Activated CD4-positive, alpha-beta T cell treated with anti-CD3 and anti-CD28 coated beads for 36 hours (primary cell): ENCODE measurements at regions not wholly inside any gene's neighbourhood (a gene's known extent, or its start where the extent isn't known, plus 50 kb on each side); places are given as distances from the start of the nearest gene placed in this dataset.

ENCODE experiments used
- ATAC-seq: fragments of 200-7000 bp; cut with Tn5 transposase; one replicate; pipeline ENCODE4 v1.10.0; 2021; ENCODE audit warnings: mild to moderate bottlenecking, moderate library complexity
- CTCF ChIA-PET: fragments of 350-600 bp; sonication (Branson Sonifier 250); formaldehyde crosslinking; loops from one replicate; lab custom pipeline; 2021; ENCODE audit warnings: antibody characterized with exemption; lab: Charles Lee
- POLR2A ChIA-PET: fragments of 350-600 bp; sonication (Branson Sonifier 250); formaldehyde crosslinking; loops from one replicate; lab custom pipeline; 2021; ENCODE audit warnings: antibody characterized with exemption, inconsistent platforms; lab: Charles Lee
- DNase-seq: peaks from one replicate; pipeline ENCODE4 v3.0.0-alpha.2; 2020
- H3K27ac Mint-ChIP-seq: one replicate; pipeline ENCODE4 v1.8.0; 2021; ENCODE audit warnings: mixed read lengths
- H3K27me3 Mint-ChIP-seq: one replicate; pipeline ENCODE4 v1.8.0; 2021; ENCODE audit warnings: mixed read lengths
- H3K36me3 Mint-ChIP-seq: one replicate; pipeline ENCODE4 v1.8.0; 2021; ENCODE audit warnings: low read depth, mixed read lengths
- H3K4me1 Mint-ChIP-seq: one replicate; pipeline ENCODE4 v1.8.0; 2021; ENCODE audit warnings: mixed read lengths
- H3K4me3 Mint-ChIP-seq: one replicate; pipeline ENCODE4 v1.8.0; 2021; ENCODE audit warnings: mild to moderate bottlenecking, moderate library complexity, mixed read lengths
- H3K9me3 Mint-ChIP-seq: one replicate; pipeline ENCODE4 v1.8.0; 2021; ENCODE audit warnings: low read depth, mixed read lengths
- intact Hi-C, 2 experiments: fragments of 100-400 bp; cut with DNase I in 1 of 2; cut with micrococcal nuclease in 1 of 2; formaldehyde crosslinking; loops; one replicate each; pipeline versions ENCODE4 v1.14.2 to v1.15.1; 2022 to 2024; cut with DNase I, micrococcal nuclease

DNA sequence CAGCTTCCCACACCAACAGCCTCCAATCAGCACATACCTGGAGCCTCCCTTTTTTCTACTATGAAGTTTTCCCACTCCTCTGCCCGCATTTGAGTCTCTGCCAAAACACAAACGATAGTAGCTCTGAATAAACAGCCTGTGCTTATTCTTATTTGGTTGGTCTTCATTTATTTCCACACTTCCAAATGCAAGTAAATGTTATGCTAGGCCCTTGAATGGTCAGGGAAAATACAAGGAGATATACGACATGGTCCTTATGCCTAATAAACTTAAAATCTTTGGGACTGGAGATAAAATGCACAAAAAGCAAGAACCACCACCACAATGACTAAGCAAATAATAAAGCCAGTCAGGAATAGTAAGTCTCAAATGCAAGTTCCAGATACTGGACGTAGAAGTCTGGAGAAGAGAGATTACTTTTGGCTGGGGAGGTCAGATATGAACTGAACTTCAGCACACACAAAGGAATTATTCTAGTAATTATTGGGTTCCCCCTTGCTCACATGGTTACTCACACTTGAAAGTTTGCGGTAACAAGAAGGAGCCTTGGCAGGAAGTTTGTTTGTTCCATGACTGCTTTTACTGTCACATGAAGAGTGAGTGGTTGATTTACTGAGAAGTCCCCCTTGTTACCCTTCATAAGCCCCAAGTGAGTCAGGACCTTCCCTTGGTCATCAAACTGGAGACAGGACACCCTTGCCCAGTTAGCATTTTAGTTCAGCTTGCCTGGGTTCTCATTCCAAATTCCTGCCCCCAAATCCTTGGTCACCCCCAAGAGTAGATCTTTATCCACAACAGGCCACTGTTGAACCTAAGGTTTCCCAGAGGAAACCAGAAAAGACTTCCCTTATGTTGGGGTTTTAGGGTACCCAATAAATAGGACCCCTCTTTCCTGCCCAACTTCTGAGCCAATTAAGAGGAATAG lies 511.2 kb upstream of the JARID2 start:
- DNase-seq (peak; percentile 55), ATAC-seq (peak; percentile 37)
- peak overlapping the region; percentile 67 for H3K4me3 Mint-ChIP-seq
- peak overlapping the region; percentile 100 for H3K27ac Mint-ChIP-seq
- intact Hi-C loops, result loop anchor here (1.0 to 10.0 kb wide), 10 partner anchors 9 to 1280 kb away; no protein-coding TSS in a partner anchor
- CTCF ChIA-PET, result interaction anchor here (0.6 to 1.5 kb wide), 3 partner anchors 9 to 62 kb away, joined by 3 to 4 read pairs (median 3); no protein-coding TSS in a partner anchor
- H3K27me3 Mint-ChIP-seq, result no peaks in the 10 kb centered on the region
- H3K9me3 Mint-ChIP-seq, result peaks cover 7% of the 10 kb centered on the region
- H3K4me1 Mint-ChIP-seq, result peaks cover 99% of the 10 kb centered on the region
- peaks cover 31% of the 10 kb centered on the region for H3K36me3 Mint-ChIP-seq
- POLR2A ChIA-PET, result interaction anchor here (0.6 to 1.9 kb wide), 7 partner anchors 9 to 514 kb away, joined by 3 to 11 read pairs (median 4); no protein-coding TSS in a partner anchor

DNA sequence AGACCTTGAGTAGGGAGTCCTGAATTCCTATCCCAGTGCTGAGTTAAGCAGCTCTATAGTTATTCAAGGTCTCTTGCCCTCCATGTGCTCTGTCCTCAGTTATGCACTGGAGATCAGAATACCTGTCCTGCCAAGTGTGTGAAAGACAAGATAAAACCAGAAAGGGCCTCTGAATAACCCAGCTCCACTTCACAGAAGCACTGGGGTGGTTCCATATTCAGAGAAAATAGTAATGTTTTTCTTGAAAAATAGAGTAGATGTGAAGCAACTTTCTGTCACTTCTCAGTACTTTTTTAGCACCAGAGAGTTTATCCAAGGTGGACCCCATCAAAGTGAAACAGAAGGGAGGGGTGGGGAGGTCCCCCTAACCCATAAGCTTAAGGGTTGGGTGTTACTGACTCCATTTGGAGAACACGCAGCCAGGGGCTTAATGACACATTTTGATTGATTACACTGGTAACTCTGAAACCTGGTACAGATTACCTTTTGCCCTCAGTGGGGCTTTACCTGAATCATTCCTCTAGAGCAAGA lies 509.8 kb upstream of the JARID2 start:
- DNase-seq (peak; percentile 72), ATAC-seq (peak; percentile 40)
- ChIA-PET CTCF (interaction anchor here (0.6 to 1.2 kb wide), 3 partner anchors 125 to 699 kb away, joined by 3 read pairs; no protein-coding TSS in a partner anchor), POLR2A (interaction anchor here (0.6 to 1.9 kb wide), 10 partner anchors 12 to 527 kb away, joined by 3 to 11 read pairs (median 5); no protein-coding TSS in a partner anchor)
- intact Hi-C loops, result loop anchor here (1.0 to 10.0 kb wide), 5 partner anchors 7 to 1281 kb away; no protein-coding TSS in a partner anchor
- H3K27me3 Mint-ChIP-seq, result no peaks in the 10 kb centered on the region
- H3K4me1 Mint-ChIP-seq, result peaks cover 96% of the 10 kb centered on the region
- peak overlapping the region; percentile 32 for H3K4me3 Mint-ChIP-seq
- peaks cover 28% of the 10 kb centered on the region for H3K36me3 Mint-ChIP-seq
- peaks cover 7% of the 10 kb centered on the region for H3K9me3 Mint-ChIP-seq
- peak overlapping the region; percentile 100 for H3K27ac Mint-ChIP-seq

DNA sequence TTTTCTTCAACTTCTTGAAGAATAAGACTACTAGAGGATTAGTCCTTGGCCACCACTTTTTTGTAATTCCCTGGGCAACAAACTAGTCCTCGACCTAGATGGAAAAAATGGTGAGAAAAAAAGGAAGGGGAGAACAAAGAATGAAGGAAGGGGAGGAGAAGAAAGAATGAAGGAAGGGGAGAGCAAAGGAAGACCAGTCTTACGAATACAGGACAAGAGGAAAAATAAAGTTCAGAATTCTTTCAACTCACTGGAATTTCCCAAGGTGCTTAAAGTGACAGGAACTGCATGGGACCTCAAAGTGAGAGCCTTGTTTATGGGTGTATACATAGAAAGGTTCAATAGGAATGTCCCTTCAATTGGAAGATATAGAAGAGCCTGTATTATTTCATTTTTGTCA lies 509.3 kb upstream of the JARID2 start:
- intact Hi-C loops, result loop anchor here in 1 of 2 experiments (10.0 kb wide), 2 partner anchors 1038 to 1282 kb away; no protein-coding TSS in a partner anchor
- Mint-ChIP-seq H3K36me3 (peaks cover 29% of the 10 kb centered on the region), H3K27ac (peak overlapping the region; percentile 100), H3K4me1 (peaks cover 93% of the 10 kb centered on the region), H3K27me3 (no peaks in the 10 kb centered on the region), H3K4me3 (peak overlapping the region; percentile 32), H3K9me3 (peaks cover 9% of the 10 kb centered on the region)
- ChIA-PET CTCF (interaction anchor here (0.6 to 1.2 kb wide), 3 partner anchors 124 to 700 kb away, joined by 3 read pairs; no protein-coding TSS in a partner anchor), POLR2A (interaction anchor here (0.6 to 1.9 kb wide), 8 partner anchors 12 to 526 kb away, joined by 3 to 11 read pairs (median 6); no protein-coding TSS in a partner anchor)
- DNase-seq, result no peak
- ATAC-seq, result no peak

DNA sequence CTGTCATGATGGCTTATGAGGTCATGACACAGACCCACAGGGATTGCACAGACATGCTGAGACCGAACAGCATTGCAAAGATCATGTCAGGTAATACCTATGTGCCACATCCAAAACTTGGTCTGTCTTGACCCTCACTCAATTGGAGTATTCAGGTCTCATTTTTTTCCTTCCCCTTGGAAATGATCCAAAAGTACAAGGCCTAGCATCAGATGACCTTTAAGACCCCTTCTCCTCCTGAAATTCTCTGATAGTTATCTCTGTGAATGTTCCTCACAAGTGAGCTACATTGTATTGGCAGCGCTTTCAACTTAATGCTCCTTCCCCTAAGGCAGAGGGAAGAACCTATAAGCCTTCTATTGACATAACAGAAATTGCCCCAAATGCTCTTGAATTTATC lies 507.4 kb upstream of the JARID2 start:
- DNase-seq, result no peak
- Mint-ChIP-seq H3K4me3 (no peak overlapping the region), H3K27me3 (no peaks in the 10 kb centered on the region), H3K9me3 (peaks cover 16% of the 10 kb centered on the region), H3K27ac (peak overlapping the region; percentile 84), H3K36me3 (peaks cover 33% of the 10 kb centered on the region), H3K4me1 (peaks cover 93% of the 10 kb centered on the region)
- ChIA-PET POLR2A (interaction anchor here (1.2 kb wide), 1 partner anchor 9 kb away, joined by 3 read pairs; no protein-coding TSS in a partner anchor), CTCF (interaction anchor here (1.4 kb wide), 1 partner anchor 27 kb away, joined by 3 read pairs; no protein-coding TSS in a partner anchor)
- intact Hi-C loops, result loop anchor here in 1 of 2 experiments (10.0 kb wide), 2 partner anchors 1036 to 1284 kb away; no protein-coding TSS in a partner anchor
- no peak for ATAC-seq

DNA sequence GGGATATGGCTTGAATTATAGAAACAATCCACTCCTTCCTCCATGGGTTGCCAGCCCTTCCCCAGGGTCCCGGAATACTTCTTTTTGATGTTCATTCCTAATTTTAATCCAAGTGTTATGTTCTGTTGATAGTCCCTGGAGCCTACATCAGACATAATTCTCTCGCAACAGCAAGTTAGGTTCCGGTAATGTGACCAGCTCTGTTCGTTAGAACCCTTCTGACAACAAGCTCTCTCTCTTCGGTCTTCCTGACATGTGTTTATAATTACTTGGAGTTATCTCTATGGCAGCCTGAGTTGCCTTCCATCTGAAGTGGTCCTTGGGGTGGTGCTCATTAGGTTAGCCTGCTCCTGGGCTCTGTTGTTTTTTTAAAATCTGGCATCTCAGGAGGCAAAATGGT lies 506.9 kb upstream of the JARID2 start:
- ATAC-seq (no peak), DNase-seq (no peak)
- ChIA-PET POLR2A (no interaction called here), CTCF (interaction anchor here (1.4 kb wide), 1 partner anchor 28 kb away, joined by 3 read pairs; no protein-coding TSS in a partner anchor)
- intact Hi-C loops, result loop anchor here in 1 of 2 experiments (10.0 kb wide), 2 partner anchors 1036 to 1284 kb away; no protein-coding TSS in a partner anchor
- no peak overlapping the region for H3K4me3 Mint-ChIP-seq
- no peaks in the 10 kb centered on the region for H3K27me3 Mint-ChIP-seq
- H3K27ac Mint-ChIP-seq, result peak overlapping the region; percentile 84
- peaks cover 33% of the 10 kb centered on the region for H3K36me3 Mint-ChIP-seq
- peaks cover 16% of the 10 kb centered on the region for H3K9me3 Mint-ChIP-seq
- H3K4me1 Mint-ChIP-seq, result peaks cover 93% of the 10 kb centered on the region

DNA sequence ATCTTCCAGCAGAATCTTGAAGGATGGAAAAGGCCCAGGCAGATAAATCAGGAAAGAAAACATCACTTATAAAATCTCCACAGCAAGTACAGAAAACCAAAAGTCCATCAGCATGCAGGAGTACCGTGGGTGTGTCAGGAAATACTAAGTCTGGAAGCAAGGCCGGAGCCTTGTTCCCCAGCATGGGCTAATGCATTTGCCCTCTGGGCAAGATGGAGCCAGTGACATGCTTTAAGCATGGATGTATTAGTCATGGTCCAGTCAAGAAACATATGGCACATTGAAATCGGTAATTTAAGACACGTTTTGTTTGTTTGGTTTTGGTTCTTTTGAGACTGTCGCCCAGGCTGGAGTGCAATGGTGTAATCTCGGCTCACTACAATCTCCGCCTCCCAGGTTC lies 506.0 kb upstream of the JARID2 start:
- H3K4me1 Mint-ChIP-seq, result peaks cover 93% of the 10 kb centered on the region
- no peaks in the 10 kb centered on the region for H3K27me3 Mint-ChIP-seq
- no peak overlapping the region for H3K4me3 Mint-ChIP-seq
- H3K9me3 Mint-ChIP-seq, result peaks cover 16% of the 10 kb centered on the region
- peak overlapping the region; percentile 84 for H3K27ac Mint-ChIP-seq
- intact Hi-C loops, result loop anchor here in 1 of 2 experiments (5.0 to 10.0 kb wide), 5 partner anchors 677 to 1285 kb away; no protein-coding TSS in a partner anchor
- POLR2A ChIA-PET, result no interaction called here
- H3K36me3 Mint-ChIP-seq, result peaks cover 35% of the 10 kb centered on the region
- ATAC-seq, result no peak
- CTCF ChIA-PET, result no interaction called here
- DNase-seq, result no peak

DNA sequence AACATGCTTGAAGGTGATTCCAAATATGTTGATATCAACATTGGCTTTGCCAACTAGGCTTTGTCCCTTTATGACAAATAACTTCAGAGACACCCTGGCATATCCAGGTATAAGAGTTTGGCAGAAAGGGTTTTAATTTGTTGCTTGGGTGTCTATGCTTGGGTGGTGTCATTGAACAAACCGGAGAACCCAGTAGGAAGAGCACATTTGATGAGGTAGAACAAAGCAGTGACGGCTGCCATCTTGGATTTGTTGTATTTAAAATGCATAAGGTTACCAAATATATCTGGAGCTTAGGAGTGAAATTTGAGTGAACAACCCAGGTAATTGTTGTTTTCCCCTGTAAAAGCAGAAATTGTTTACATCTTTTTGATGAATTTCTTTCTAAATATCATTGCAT lies 503.7 kb upstream of the JARID2 start:
- peaks cover 93% of the 10 kb centered on the region for H3K4me1 Mint-ChIP-seq
- POLR2A ChIA-PET, result no interaction called here

DNA sequence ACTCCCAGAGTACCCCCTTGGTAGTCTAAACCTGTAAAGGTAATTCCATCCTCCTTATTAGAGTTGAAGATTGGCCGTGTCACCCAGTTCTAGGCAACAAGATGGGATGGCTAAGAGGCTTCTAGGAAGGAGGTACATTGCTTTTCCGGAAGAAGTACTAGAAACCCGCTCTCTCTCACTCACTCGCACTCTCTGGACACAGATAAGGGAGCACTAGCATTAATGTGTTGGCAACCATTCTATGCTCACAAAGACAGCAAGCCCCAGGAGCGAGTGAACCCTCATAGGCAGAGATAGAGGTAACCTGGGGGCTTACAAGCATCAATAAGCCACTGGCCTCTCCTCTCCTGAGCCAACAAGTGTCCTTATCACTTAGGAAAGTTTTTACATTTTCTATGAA lies 503.2 kb upstream of the JARID2 start:
- H3K9me3 Mint-ChIP-seq, result peaks cover 16% of the 10 kb centered on the region
- ChIA-PET POLR2A (no interaction called here), CTCF (interaction anchor here (1.0 kb wide), 1 partner anchor 17 kb away, joined by 3 read pairs; no protein-coding TSS in a partner anchor)
- H3K27ac Mint-ChIP-seq, result peak overlapping the region; percentile 100
- H3K4me3 Mint-ChIP-seq, result peak overlapping the region; percentile 65
- peaks cover 92% of the 10 kb centered on the region for H3K4me1 Mint-ChIP-seq
- DNase-seq (no peak), ATAC-seq (no peak)
- intact Hi-C loops, result loop anchor here (1.0 to 10.0 kb wide), 9 partner anchors 7 to 882 kb away; no protein-coding TSS in a partner anchor
- H3K27me3 Mint-ChIP-seq, result no peaks in the 10 kb centered on the region
- peaks cover 29% of the 10 kb centered on the region for H3K36me3 Mint-ChIP-seq

More for the DNA sequence above, 503.7 kb upstream of the JARID2 start:
- CTCF ChIA-PET, result interaction anchor here (1.0 kb wide), 1 partner anchor 17 kb away, joined by 3 read pairs; no protein-coding TSS in a partner anchor
- Mint-ChIP-seq H3K9me3 (peaks cover 16% of the 10 kb centered on the region), H3K27ac (peak overlapping the region; percentile 100), H3K36me3 (peaks cover 32% of the 10 kb centered on the region), H3K4me3 (no peak overlapping the region), H3K27me3 (no peaks in the 10 kb centered on the region)
- DNase-seq, result no peak
- intact Hi-C loops, result loop anchor here (2.0 to 10.0 kb wide), 4 partner anchors 503 to 883 kb away; no protein-coding TSS in a partner anchor
- ATAC-seq, result no peak

DNA sequence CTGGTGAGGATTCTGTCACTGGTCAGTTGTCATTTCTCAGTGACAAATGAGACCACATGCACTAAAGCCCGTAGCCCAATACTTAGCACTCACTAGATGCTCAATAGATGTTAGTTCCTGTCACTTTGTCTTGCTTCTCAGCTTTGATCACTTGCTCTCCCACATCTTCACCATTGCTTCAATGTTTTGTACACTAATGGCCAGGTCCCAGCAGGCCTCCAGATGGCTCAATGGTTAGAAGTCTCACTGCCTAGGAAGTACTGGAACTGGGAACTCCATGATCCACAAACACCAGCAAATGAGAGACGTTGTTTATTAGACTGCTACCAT lies 502.8 kb upstream of the JARID2 start:
- peaks cover 93% of the 10 kb centered on the region for H3K4me1 Mint-ChIP-seq
- intact Hi-C loops, result loop anchor here (1.0 to 10.0 kb wide), 9 partner anchors 8 to 882 kb away; no protein-coding TSS in a partner anchor
- ChIA-PET CTCF (no interaction called here), POLR2A (interaction anchor here (0.6 to 1.3 kb wide), 3 partner anchors 9 to 272 kb away, joined by 3 to 10 read pairs (median 5); no protein-coding TSS in a partner anchor)
- peaks cover 29% of the 10 kb centered on the region for H3K36me3 Mint-ChIP-seq
- no peak for DNase-seq
- peak overlapping the region; percentile 65 for H3K4me3 Mint-ChIP-seq
- H3K27me3 Mint-ChIP-seq, result no peaks in the 10 kb centered on the region
- no peak for ATAC-seq
- H3K9me3 Mint-ChIP-seq, result peaks cover 16% of the 10 kb centered on the region
- peak overlapping the region; percentile 100 for H3K27ac Mint-ChIP-seq

DNA sequence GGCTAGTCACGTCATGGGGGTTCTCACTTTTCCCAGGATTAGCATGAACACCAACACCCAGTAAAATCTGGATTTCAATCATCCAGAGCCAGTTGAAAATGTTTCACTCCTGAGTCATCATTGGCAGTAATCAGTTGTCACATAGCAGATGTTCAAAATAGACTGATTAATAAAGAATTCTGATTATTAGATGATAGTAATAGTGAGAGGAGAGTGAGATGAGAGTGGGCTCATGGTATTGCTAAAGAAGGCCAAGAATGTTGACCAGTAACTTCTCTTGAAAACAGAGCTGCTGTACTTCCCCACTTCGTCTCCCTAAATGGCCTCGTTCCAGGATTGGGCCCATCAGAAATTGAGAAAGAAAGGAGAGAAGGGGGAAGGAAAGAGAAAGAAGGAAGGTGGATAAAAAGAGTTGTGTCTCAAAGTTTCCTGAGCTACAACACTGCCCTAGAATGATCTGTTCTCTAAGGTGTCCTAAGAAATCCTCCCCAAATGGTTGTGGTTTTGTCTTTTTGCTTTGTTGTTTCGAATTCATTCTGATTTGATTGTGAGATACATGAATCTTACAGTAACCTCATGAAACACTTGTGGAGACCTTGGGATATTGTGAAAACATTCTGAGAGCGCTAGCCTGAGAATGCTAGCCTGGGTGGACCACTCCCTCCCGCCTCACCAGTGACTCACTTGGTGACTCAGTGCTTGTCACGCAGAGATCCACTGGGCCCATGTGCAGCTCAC lies 502.2 kb upstream of the JARID2 start:
- ChIA-PET POLR2A (interaction anchor here (0.6 to 1.3 kb wide), 11 partner anchors 10 to 1047 kb away, joined by 3 to 12 read pairs (median 5); no protein-coding TSS in a partner anchor), CTCF (interaction anchor here (0.7 to 1.2 kb wide), 4 partner anchors 9 to 32 kb away, joined by 3 to 6 read pairs (median 4); no protein-coding TSS in a partner anchor)
- Mint-ChIP-seq H3K4me3 (peak overlapping the region; percentile 65), H3K9me3 (peaks cover 16% of the 10 kb centered on the region), H3K27ac (peak overlapping the region; percentile 100), H3K36me3 (peaks cover 29% of the 10 kb centered on the region), H3K27me3 (no peaks in the 10 kb centered on the region), H3K4me1 (peaks cover 92% of the 10 kb centered on the region)
- intact Hi-C loops, result loop anchor here (1.0 to 10.0 kb wide), 9 partner anchors 8 to 881 kb away; no protein-coding TSS in a partner anchor
- ATAC-seq, result peak; percentile 84
- peak; percentile 92 for DNase-seq
